GM21360 (cell line): ENCODE measurements at regions not wholly inside any gene's neighbourhood (a gene's known extent, or its start where the extent isn't known, plus 50 kb on each side); places are given as distances from the start of the nearest gene placed in this dataset.

ENCODE experiments used
- ATAC-seq: cut with Tn5 transposase; IDR thresholded peaks from one replicate; pipeline ENCODE4 v1.9.1; 2021; ENCODE audit warnings: mild to moderate bottlenecking, moderate library complexity; ENCODE audit not compliant: unreplicated experiment

DNA sequence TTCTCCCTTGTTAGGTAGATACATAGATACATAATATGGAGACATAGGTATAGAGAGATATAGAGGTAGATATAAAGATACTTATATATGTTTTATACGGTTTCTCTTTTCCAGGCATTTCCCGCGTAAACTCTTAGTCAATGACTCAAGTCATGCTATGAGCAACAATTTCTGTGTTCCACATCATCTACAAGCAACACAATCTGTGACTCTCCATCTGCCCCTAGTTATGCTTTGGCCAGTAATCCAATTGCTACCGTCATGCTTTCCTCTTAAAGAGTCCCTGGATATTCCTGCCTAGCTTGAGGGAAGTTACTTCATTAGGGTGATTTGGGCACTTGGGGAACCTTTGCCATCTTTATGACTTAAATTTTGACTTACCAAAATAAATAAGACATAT lies 129.0 kb upstream of the ADAMTS16 start:
- ATAC-seq: no peak

DNA sequence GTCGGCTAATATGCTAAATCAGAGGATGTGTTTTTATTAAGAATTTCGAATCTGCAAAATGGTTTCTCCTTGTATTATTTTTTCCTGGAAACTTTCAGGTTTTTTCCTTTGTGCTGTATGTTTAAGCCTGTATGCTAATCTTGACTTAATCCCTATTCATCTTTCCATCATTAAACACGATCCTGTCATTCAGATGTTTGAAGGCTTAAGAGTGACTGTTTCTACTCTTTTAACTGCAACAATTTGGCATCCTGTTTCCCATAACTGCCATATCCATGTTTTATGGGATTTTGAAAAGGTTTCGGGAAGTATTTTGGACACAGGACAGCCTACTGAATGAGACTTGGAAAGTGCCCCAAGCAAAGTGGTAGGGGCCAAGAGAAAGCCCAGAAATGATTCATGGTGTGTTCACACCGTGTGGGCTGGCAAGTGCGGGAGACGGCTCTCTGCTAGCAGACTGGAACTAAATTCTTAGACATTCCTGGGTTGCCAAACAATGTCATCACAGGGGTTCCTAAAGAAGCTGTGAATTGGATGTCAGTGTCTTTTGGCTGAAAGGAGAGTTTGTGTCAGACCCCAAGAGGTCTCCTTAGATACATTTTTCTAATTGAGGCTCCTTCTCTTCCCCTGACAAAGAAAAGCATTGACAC lies 125.4 kb upstream of the ADAMTS16 start:
- no peak for ATAC-seq

DNA sequence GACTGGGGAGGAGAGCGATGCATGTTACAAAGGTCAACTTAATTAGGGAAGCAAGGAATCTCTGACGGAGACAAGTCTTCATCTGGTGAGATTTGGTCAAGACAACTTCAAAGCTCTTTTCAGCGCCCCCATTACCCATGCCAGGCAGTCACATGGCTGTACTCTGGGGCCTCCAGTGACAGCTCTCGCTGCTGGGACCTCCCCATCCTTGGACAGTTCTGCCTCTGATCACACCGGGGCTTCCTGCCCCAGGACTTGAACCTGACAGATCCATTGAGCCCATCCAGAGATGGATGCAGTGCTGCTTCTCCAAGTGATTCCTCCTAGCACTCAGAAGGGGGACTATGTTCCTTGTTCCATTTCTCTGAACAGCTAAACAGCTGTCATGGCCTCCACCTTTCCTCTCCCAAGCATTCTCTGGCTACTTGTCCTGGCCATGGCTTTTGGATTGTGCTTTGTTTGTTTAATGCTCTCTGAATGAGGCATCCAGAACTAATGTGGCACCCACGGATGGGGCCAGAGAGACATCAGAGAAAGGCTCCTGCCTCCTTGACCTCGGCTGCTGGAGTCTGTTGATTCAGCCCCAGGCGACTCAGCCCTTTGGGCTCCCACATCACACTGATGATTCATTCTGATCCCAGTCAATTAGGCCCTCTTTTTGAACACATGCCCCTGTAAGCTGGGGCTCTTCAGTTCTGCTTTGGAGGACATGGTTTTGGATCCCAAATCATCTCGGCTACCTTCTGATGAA lies 122.1 kb upstream of the ADAMTS16 start:
- no peak for ATAC-seq

DNA sequence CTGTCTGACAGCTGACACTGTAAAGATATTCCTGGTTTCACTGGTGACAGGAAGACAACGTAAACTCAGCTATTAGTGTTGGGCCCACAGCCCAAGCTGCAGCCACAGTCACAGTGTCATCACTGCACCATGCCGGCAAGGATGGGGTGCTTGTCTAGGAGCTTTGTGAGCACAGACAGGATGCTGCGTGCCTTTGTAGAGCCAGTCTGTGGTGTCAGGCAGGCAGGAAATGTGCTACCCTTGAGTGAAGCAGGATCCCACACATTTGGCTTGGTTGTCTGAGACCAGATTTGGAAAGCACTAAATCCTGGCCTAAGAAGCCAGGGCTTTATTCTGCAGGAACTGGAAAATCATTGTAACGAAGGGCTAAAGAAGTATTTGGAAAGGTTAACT lies 121.6 kb upstream of the ADAMTS16 start:
- no peak for ATAC-seq

DNA sequence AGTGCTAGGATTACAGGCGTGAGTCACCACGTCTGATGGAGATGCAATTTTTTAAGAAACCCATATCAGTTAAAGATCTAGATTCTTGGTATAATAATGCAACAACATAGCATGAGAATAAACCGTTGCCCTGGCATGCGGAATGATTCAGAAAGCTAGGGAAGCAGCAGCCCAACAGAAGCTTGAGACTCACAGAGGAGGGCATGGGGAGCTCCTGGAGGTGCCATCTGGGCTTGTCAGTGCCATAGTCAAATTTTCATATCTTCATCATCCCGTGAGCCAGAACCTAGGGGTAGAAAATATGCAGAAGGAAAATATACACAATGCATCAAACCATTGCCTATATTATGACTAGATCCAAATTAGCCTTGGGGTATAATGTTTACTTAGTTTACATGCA lies 118.7 kb upstream of the ADAMTS16 start:
- ATAC-seq: no peak

DNA sequence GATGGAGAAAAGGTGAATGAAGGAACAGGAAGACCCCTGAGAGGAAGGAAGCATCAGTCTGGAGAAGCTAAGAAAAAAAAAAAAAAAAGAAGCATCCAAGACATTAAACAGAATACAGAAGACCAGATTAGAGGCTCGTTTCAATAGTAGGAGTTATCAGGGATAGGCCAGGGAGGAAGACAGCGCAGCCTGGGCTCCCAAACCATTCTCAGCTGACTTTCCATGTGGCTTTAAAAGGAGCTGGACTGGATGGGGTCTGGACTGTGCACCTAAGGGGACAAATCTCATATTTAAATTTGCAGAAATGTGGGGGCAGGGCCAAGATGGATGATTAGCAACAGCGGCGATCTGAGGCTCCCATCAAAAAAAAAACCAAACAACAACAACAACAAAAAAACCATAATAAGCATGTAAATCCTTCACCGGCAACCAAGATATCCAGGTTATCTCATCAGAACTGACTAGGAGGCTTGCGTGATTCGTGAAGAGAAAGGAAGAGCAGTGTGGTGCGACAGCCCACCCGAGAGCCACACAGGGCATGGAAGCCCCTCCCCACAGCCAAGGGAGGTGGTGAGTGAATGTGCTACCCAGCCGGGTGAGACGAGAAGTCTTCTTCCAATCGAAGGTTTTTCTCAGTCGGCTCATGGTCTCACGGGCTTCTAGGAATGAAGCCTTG lies 114.9 kb upstream of the ADAMTS16 start:
- no peak for ATAC-seq

DNA sequence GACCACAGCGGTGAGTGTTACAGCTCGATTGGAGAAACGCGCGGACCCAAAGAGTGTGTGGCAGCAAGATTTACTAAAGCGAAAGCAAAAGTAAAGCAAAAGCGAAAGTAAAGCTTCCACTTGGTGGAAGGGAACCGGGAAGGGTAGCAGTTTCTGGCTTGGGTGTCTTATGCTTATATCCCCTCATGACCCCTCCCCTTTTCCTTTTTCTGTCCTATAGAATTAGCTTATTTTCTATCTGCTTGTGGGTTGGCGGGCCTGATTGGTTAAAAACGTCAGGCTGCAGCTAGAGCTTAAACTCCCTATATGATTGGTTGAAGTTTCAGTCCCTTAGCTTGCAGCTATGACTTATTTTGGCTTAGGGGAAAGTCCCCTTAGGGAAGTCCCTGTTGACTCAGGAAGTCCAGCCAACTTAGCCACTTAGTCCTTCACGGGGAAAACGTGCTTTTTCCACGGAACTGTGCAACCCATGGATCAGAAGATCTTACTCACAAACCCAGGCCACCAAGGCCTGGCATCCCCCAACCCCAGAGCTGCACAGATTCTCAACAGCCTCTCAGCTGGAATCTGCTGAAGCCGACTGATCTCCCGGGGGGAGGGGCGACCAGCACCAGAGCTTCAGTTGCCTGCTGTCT lies 114.2 kb upstream of the ADAMTS16 start:
- ATAC-seq: no peak

DNA sequence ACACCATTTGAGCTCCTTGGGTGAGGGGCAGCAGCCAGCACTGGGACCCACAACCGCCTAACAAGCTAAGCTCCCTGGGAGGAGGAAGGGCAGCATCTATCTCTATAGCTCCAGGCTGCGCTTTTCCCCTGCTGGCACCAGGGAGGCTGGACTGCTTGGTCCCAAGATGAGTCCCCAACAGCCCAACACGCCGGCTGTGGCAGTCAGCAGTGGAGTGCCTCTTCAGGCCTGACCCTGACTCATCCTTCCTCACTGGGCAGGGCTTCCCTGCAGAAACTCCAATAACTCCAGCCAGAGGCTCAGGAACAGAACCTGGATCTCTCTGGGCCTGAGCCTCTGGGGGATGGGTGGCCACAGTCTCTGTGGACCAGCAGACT lies 113.7 kb upstream of the ADAMTS16 start:
- no peak for ATAC-seq

DNA sequence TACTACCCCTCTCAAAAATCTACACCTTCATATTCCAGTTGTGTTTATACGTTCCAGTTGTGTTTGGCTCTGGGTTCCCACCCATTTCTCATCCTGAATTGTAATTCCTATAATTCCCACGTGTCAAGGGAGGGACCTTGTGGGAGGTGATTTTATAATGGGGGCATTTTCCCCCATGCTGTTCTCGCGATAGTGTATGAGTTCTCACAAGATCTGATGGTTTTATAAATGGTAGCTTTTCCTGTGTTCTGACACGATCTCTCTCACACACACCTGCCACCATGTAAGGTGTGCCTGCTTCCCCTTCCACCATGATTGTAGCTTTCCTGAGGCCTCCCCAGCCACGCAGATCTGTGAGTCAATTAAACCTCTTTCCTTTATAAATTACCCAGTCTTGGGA lies 108.5 kb upstream of the ADAMTS16 start:
- ATAC-seq: no peak

DNA sequence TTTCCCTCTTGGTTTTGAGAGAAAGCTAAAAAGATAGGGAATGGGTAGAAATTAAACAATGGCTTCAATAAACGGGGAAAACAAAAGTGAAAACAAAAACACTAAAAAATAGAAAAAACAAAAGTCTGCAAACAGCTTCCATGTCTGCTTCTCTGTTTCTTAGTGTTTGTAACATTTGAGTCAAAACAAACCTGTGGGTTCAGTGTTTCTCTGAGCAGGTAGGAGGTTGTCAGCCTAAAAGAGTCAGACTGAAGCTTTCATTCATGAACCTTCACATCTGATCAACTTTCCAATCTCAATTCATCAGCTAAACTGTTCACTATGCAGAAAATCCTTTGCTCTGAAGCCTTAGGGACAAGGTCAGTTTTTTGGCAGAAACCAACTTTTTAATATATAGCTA lies 102.5 kb upstream of the ADAMTS16 start:
- ATAC-seq: no peak

DNA sequence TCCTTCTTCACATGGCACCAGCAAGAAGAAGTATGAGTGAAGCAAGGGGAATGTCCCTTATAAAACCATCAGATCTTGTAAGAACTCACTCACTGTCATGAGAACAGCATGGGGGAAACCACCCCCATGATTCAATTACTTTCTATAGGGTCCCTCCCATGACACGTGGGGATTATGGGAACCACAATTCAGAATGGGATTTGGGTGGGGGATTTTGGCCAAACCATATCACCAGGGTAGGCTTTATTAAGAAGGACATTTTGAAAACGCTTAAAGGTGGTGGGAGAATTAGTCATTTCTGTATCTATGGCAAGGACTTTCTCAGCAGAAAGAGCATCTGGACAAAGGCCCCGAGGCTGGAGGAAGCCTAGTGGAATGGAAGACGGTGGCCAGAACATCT lies 100.2 kb upstream of the ADAMTS16 start:
- no peak for ATAC-seq

DNA sequence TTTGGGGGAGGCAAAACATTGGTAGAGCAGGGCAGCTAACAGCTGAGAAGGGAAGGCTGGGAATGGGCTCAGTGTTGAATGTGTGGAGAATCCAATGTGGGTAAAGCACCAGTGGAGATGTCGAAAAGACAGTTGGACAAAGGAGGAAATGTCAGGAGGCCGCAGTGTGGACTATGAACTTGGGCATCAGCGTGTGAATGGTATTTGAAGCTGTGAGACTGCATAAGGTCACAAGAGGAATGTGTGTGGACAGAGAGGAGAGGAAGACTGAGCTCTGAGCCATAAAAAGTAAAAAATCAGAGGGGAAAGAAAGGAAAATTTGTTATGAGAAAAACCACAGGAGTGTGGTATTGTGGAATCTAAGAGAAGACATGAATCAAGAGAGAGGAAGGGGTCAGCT lies 99.4 kb upstream of the ADAMTS16 start:
- ATAC-seq: no peak

DNA sequence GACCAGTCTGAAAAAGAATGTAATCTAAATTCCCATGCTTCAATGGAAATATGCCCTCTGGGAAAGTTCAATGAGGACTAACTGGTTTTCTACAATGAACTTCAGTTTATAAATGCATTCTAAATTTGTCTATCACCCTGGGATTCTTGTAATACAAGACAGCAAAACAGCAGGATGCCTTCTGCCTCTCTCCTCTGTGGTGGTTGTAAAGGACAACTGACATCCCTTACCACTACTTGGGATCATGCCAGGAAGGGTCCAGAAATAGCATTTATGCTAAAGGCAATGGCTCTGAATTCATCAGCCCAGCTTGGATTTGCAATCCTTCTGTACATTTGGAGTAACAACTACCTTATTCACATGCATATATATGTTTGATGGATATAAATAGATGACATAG lies 97.3 kb upstream of the ADAMTS16 start:
- no peak for ATAC-seq

DNA sequence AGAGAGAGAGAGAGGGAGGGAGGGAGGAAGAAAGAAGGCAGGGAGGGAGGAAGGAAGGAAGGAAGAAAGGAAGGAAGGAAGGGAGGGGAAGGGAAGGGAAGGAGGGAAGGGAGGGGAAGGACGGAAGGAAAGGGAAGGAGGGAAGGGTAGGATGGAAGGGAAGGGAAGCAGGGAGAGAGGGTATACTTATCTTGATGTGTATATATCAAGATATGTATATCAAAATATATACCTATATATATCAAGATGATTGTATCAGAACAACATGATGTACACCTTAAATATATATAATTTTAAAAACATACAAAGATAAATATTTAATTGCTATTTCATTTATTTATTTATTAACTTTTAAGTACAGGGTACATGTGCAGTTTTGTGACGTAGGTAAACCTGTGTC lies 96.8 kb upstream of the ADAMTS16 start:
- no peak for ATAC-seq

DNA sequence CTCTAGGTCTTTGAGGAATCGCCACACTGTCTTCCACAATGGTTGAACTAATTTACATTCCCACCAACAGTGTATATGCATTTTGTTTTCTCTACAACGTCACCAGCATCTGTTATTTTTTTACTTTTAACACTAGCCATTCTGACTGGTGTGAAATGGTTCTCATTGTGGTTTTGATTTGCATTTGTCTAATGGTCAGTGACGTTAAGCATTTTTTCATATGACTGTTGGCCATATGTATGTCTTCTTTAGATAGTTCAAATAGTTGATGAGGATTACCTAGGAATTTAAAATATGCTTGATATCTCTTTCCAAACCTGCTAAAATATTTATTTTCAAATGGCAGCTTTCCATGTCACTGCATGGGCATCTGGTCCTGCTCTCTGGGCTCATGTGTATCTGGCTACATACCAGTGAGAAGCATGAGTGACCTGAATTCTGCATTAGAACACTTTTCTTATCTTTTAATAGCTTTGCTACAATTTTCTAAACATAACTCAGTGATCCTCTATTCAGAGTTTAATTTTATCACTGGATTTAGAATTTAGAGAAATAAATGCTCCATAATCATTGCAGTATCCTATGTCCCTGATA lies 95.8 kb upstream of the ADAMTS16 start:
- ATAC-seq: no peak

DNA sequence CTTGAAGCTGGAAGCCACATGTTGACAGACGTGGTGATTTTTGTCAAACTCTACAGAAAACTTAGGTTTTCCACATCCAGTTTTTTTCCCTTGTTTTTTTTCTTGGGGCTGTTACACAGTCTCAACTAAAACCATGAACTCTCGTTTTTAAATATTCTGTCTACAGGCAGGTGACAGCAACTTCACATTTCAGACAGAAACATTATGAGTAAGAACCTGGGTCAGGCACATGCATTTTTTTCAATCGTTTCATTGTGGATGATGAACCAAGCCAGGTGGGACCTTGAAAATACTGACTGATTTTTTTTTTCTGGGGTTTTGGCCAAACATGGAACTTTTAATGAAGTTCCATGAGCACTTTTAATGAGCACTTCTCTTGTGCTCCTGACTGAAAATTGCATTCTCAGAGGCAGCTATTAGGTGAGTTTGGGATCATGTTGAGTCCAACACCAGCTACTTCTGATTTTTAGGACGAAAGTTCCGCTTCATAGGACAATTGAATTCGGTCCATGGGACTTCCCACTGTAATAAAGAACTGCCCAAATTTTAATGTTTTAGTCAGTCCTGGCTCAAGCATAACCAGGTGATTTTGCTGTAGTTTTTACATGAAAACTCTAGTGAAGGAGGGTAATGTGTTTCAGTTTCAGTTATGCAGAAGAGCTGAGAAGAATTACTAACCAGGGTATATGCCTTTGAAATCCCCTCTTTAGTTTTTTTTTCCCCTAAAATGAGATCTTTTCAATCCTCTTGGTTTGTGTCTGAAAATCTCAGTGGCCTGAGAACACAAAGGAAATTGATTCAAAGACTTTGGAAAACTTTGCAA lies 93.2 kb upstream of the ADAMTS16 start:
- peak; percentile 69 for ATAC-seq

DNA sequence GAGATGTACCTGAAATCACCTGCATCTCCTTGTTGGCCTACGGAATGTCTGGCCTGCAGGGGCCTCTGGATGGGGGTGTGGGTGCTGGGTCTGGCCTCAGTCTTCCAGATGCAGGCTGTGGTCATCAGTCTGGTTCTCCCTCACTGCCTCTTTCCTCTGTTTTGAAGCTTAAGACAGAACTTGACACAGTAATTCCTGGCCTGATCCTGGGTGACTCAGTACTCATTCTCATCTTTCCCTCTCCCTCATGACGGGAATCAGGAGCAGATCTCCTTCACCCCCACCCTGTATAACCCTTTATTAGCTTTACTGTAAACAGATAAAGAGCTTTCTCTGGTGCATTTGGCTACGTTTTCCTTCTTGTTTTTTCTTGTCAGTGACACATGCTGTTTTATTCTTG lies 89.3 kb upstream of the ADAMTS16 start:
- ATAC-seq: no peak

DNA sequence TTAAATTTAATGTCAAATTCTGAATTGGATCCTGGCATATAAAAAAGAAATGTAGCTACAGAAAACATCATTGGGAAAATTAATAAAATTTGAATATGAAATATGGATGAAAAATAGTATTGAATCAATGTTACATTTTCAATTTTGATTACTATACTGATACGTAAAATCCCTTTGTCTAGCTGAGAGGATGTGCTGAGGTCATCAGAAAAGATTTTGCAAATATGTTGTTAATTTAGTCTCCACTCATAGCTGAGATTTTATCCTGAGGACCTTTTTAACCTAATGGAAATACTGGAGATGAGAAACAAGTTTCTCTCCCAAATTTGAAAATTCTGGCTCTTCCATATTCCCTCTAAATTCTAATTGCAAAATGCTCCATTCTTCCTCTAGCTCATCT lies 84.4 kb upstream of the ADAMTS16 start:
- no peak for ATAC-seq

DNA sequence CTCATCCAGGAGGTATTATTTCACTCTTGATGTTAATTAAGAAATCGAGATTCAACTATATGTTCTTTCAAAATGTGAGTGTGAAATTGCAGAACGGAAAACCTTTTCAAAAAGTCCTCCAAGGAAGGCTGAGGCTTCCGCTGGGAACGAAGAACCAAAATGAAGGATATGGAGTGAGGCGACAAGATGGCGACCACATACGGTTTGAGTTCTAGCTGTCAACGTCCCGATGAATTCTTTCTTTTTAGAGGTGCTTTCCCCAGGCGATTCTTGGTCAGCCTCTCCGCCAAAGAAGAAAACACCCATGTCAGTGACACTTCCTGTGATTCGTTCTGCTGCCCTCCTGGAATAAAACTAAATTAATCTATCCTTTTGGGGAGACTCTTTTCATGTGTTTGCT lies 78.3 kb upstream of the ADAMTS16 start:
- ATAC-seq: no peak

DNA sequence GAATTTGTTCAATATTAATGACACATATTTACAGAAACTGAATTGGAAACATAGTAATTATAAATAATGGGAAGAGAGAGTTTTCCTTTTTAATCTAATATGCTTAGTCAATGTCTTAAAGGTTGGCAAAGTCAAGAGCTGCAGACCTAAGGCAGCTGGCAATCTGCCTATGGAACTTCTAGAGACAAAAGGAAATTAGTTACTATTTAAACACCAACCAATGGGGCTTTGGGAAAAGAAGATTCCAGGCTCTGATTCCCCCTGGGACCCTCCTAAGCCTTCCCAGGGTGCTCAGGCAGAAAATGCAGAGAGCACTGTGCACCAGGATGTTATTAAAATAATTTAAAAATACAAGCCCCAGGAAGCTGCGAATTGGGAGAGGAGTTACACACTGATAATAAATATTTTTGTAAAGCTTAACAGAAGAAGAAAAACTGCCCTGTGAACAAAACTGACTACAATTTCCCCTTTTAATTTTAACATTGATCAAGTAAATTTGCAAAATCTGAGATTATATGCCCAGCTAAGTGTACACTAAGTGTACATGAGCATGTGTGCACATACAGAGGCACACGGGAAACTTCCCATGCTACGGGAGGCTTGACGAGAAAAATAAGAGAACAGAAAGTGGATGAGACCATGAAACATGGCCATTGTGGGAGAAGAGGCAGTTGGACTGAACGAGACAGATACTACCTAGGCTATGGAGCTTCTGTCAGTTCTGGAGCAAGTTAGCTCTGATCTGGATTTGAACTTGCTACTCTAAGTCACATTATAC lies 77.4 kb upstream of the ADAMTS16 start:
- ATAC-seq: no peak
